SK-N-SH (cell line): ENCODE measurements at regions not wholly inside any gene's neighbourhood (a gene's known extent, or its start where the extent isn't known, plus 50 kb on each side); places are given as distances from the start of the nearest gene placed in this dataset.

Experiments
- CTCF ChIA-PET: fragments of 300-600, 350-600 bp; formaldehyde crosslinking; extraction: SDS; loops from one replicate; lab custom pipeline; 2021; lab: Yijun Ruan, JAX
- POLR2A ChIA-PET: fragments of 350-600 bp; sonication (Branson Sonifier 250); formaldehyde crosslinking; extraction: SDS; loops from one replicate; lab custom pipeline; 2020; ENCODE audit warnings: antibody characterized with exemption, inconsistent platforms; lab: Yijun Ruan, JAX
- DNase-seq: peaks from one replicate; pipeline ENCODE4 v3.0.0; 2012
- H2AFZ ChIP-seq: fragments of 200-600 bp; sonication (generic); 2 replicates; pipeline ENCODE4 v1.8.1; 2016; ENCODE audit warnings: antibody characterized with exemption, mild to moderate bottlenecking, low read depth
- H3F3A ChIP-seq: fragments of 200-600 bp; sonication (generic); replicated peaks from 2 replicates; pipeline ENCODE3; 2016; ENCODE audit warnings: antibody characterized with exemption, mild to moderate bottlenecking; ENCODE audit not compliant: insufficient read depth
- H3K27ac ChIP-seq, 2 experiments: fragments of 200-500 bp in 1 of 2; fragments of 200-600 bp in 1 of 2; sonication (Bioruptor generic) in 1 of 2; sonication (generic), shearing (Covaris generic) in 1 of 2; 2 replicates each; pipeline versions ENCODE4 v1.5.1 to v1.6.1; 2014 to 2016; ENCODE audit warnings: low read depth in 2 of 2, inconsistent platforms in 1 of 2, low read length in 1 of 2, mild to moderate bottlenecking in 1 of 2, mixed read lengths in 1 of 2
- H3K27me3 ChIP-seq: fragments of 200-600 bp; sonication (generic), shearing (Covaris generic); 2 replicates; pipeline ENCODE4 v1.6.1; 2016; ENCODE audit warnings: mixed run types; ENCODE audit not compliant: insufficient read depth
- H3K36me3 ChIP-seq, 2 experiments: fragments of 200-500 bp in 1 of 2; fragments of 200-600 bp in 1 of 2; sonication (Bioruptor generic) in 1 of 2; sonication (generic) in 1 of 2; replicated peaks in 1 of 2; 2 replicates each; pipeline versions ENCODE3 to v1.5.1; 2014 to 2016; ENCODE audit warnings: low read length in 1 of 2, mild to moderate bottlenecking in 1 of 2; ENCODE audit not compliant: insufficient read depth in 2 of 2, control insufficient read depth in 1 of 2
- H3K4me1 ChIP-seq, 2 experiments: fragments of 200-500 bp in 1 of 2; fragments of 200-600 bp in 1 of 2; sonication (Bioruptor generic) in 1 of 2; sonication (generic), shearing (Covaris generic) in 1 of 2; 2 replicates each; pipeline versions ENCODE4 v1.5.1 to v1.6.1; 2014 to 2016; ENCODE audit warnings: low read depth in 1 of 2, low read length in 1 of 2, mixed run types in 1 of 2; ENCODE audit not compliant: insufficient read depth in 2 of 2, control insufficient read depth in 1 of 2
- H3K4me2 ChIP-seq: fragments of 200-600 bp; sonication (generic), shearing (Covaris generic); 2 replicates; pipeline ENCODE4 v1.6.1; 2017; ENCODE audit warnings: mixed run types
- H3K4me3 ChIP-seq, 2 experiments: fragments of 200-500 bp in 1 of 2; fragments of 200-600 bp in 1 of 2; sonication (Bioruptor generic) in 1 of 2; sonication (generic), shearing (Covaris generic) in 1 of 2; 2 replicates each; pipeline versions ENCODE4 v1.5.1 to v1.8.1; 2014 to 2016; ENCODE audit warnings: low read depth in 2 of 2, inconsistent platforms in 1 of 2, low read length in 1 of 2, mild to moderate bottlenecking in 1 of 2, mixed read lengths in 1 of 2, moderate library complexity in 1 of 2
- H3K79me2 ChIP-seq: fragments of 200-600 bp; sonication (generic); 2 replicates; pipeline ENCODE4 v1.8.1; 2017; ENCODE audit warnings: mild to moderate bottlenecking; ENCODE audit not compliant: insufficient read depth
- H3K9ac ChIP-seq: fragments of 200-600 bp; sonication (generic); 2 replicates; pipeline ENCODE4 v1.6.1; 2017; ENCODE audit warnings: mixed run types
- H3K9me2 ChIP-seq: fragments of 200-600 bp; sonication (generic); 2 replicates; pipeline ENCODE4 v1.6.1; 2017; ENCODE audit warnings: mixed run types
- H3K9me3 ChIP-seq: fragments of 200-600 bp; sonication (generic); 2 replicates; pipeline ENCODE4 v1.6.1; 2017; ENCODE audit warnings: mixed run types, mild to moderate bottlenecking, moderate library complexity
- H4K20me1 ChIP-seq: fragments of 200-600 bp; sonication (generic); 2 replicates; pipeline ENCODE4 v1.6.1; 2017; ENCODE audit warnings: mild to moderate bottlenecking, mixed run types; ENCODE audit not compliant: insufficient read depth
- ELF1 ChIP-seq: IDR thresholded peaks from 2 replicates; pipeline ENCODE4 v1.4.0; 2012
- FOSL2 ChIP-seq: IDR thresholded peaks from 2 replicates; pipeline ENCODE4 v1.4.0; 2012; ENCODE audit warnings: low read depth, mild to moderate bottlenecking, moderate library complexity, borderline replicate concordance
- GATA2 ChIP-seq: sonication (generic); formaldehyde crosslinking; IDR thresholded peaks from 2 replicates; pipeline ENCODE4 v1.5.0; 2020; ENCODE audit warnings: mild to moderate bottlenecking, missing genetic modification reagents
- MEF2A ChIP-seq: IDR thresholded peaks from 2 replicates; pipeline ENCODE4 v1.4.0; 2012; ENCODE audit warnings: low read depth, borderline replicate concordance
- NFIC ChIP-seq: IDR thresholded peaks from 2 replicates; pipeline ENCODE4 v1.4.0; 2012; ENCODE audit warnings: borderline replicate concordance
- POLR2AphosphoS5 ChIP-seq: IDR thresholded peaks from 2 replicates; pipeline ENCODE4 v1.6.1; 2012; ENCODE audit warnings: low read depth, low read length
- RAD21 ChIP-seq: IDR thresholded peaks from 2 replicates; pipeline ENCODE4 v1.6.1; 2012; ENCODE audit warnings: mild to moderate bottlenecking, low read length
- RCOR1 ChIP-seq: fragments of 150-350 bp; IDR thresholded peaks from 2 replicates; pipeline ENCODE4 v1.6.1; 2017; ENCODE audit warnings: antibody characterized with exemption, low read length
- RXRA ChIP-seq: IDR thresholded peaks from 2 replicates; pipeline ENCODE4 v1.4.0; 2012; ENCODE audit warnings: low read depth, mild to moderate bottlenecking, borderline replicate concordance
- SIN3A ChIP-seq: IDR thresholded peaks from 2 replicates; pipeline ENCODE4 v1.6.1; 2012; ENCODE audit warnings: low read depth, mild to moderate bottlenecking, low read length, moderate library complexity, borderline replicate concordance
- TAF1 ChIP-seq: IDR thresholded peaks from 2 replicates; pipeline ENCODE4 v1.6.1; 2012; ENCODE audit warnings: low read depth, mild to moderate bottlenecking, low read length, moderate library complexity, borderline replicate concordance
- TCF12 ChIP-seq: IDR thresholded peaks from 2 replicates; pipeline ENCODE4 v1.4.0; 2012
- YY1 ChIP-seq: IDR thresholded peaks from 2 replicates; pipeline ENCODE4 v1.4.0; 2012; ENCODE audit warnings: low read depth, mild to moderate bottlenecking
- WGBS: methylation state at CpG from one replicate; pipeline ENCODE4 v1.1.6; 2017; ENCODE audit warnings: low lambda C conversion rate; 5-methylcytosine and 5-hydroxymethylcytosine counted together
- TF ChIP-seq, protein P1 (sequence below): fragments of 150-350 bp; IDR thresholded peaks from 2 replicates; pipeline ENCODE4 v1.6.1; 2016; ENCODE audit warnings: mild to moderate bottlenecking, low read depth, low read length
- TF ChIP-seq, protein P2 (sequence below): IDR thresholded peaks from 2 replicates; pipeline ENCODE4 v1.6.1; 2012; ENCODE audit warnings: mild to moderate bottlenecking, low read depth, low read length, moderate library complexity
- TF ChIP-seq, protein P3 (sequence below): IDR thresholded peaks from 2 replicates; pipeline ENCODE4 v1.4.0; 2012; ENCODE audit warnings: low read depth, borderline replicate concordance
- TF ChIP-seq, protein P4 (sequence below): IDR thresholded peaks from 2 replicates; pipeline ENCODE4 v1.4.0; 2012; ENCODE audit warnings: low read depth, borderline replicate concordance

DNA sequence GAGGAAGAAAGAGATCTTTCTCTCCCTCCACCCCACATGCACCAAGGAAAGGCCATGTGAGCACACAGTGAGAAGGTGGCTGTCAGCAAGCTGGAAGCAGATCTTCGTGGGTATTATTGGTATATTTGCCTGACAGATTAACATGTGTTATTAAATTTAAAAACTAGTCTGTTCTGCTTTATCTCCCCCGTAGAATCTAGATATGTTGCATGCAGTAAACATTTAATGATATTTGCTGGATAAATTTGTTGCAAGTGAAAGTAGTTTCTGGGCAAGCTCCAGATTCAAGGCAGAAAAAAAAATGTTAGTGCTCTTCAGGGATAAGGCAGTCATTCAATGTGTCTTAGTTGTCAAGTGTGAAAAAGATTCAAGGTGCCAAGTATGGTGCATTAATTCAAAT lies 215.0 kb upstream of the TAS2R1 start (continued):
- TF ChIP-seq TCF12 (no peak), YY1 (no peak), TAF1 (no peak), FOSL2 (no peak), GATA2 (CRISPR knock-in tag) (peak; percentile 67)
- TF ChIP-seq, protein P1, sequence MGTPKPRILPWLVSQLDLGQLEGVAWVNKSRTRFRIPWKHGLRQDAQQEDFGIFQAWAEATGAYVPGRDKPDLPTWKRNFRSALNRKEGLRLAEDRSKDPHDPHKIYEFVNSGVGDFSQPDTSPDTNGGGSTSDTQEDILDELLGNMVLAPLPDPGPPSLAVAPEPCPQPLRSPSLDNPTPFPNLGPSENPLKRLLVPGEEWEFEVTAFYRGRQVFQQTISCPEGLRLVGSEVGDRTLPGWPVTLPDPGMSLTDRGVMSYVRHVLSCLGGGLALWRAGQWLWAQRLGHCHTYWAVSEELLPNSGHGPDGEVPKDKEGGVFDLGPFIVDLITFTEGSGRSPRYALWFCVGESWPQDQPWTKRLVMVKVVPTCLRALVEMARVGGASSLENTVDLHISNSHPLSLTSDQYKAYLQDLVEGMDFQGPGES: no peak
- TF ChIP-seq, protein P2, sequence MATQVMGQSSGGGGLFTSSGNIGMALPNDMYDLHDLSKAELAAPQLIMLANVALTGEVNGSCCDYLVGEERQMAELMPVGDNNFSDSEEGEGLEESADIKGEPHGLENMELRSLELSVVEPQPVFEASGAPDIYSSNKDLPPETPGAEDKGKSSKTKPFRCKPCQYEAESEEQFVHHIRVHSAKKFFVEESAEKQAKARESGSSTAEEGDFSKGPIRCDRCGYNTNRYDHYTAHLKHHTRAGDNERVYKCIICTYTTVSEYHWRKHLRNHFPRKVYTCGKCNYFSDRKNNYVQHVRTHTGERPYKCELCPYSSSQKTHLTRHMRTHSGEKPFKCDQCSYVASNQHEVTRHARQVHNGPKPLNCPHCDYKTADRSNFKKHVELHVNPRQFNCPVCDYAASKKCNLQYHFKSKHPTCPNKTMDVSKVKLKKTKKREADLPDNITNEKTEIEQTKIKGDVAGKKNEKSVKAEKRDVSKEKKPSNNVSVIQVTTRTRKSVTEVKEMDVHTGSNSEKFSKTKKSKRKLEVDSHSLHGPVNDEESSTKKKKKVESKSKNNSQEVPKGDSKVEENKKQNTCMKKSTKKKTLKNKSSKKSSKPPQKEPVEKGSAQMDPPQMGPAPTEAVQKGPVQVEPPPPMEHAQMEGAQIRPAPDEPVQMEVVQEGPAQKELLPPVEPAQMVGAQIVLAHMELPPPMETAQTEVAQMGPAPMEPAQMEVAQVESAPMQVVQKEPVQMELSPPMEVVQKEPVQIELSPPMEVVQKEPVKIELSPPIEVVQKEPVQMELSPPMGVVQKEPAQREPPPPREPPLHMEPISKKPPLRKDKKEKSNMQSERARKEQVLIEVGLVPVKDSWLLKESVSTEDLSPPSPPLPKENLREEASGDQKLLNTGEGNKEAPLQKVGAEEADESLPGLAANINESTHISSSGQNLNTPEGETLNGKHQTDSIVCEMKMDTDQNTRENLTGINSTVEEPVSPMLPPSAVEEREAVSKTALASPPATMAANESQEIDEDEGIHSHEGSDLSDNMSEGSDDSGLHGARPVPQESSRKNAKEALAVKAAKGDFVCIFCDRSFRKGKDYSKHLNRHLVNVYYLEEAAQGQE: no peak

DNA sequence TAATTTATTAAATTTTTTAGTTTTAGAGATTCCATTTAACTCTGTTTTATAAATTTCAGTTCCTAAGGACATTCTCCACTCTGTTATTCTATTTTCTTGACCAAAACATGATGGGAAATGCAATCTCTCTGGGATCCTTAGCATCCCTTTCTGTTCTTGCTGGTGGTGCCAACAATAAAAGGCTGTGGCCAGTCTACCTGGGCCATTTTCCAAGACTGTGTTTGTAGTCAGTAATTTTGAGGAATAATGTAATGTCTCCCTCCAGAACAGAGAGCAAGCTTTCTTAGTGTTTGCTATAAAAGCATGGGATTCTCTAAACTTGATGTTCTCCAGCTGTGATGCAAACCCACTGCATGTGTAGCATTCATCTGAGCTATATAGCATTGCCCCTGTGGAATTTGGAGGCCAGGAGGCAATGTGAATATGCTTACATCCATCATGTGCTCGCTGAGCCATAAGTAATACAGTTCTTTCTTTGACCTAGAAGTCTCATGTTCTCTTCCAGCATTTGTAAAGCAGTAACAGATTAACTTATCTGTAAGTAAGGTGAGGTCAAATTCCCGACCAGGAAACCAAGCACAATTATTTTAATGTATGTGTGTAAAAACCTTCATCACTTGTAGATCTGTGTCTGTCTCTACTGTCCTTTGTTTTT lies 211.5 kb upstream of the TAS2R1 start:
- peaks cover 0 to 2% of the 10 kb centered on the region in 2 experiments; a peak in 1 of 4 replicates for H3K4me1 ChIP-seq
- no peak for TF ChIP-seq RCOR1
- TF ChIP-seq, all 33 proteins: peak for 0
- no peaks in the 10 kb centered on the region for H3K27me3 ChIP-seq
- H3K4me3 ChIP-seq: no peak overlapping the region
- H3F3A ChIP-seq: no peaks in the 10 kb centered on the region
- H3K79me2 ChIP-seq: no peaks in the 10 kb centered on the region
- H3K9ac ChIP-seq: no peak overlapping the region
- H3K27ac ChIP-seq: no peak overlapping the region
- H4K20me1 ChIP-seq: no peaks in the 10 kb centered on the region
- no peaks in the 10 kb centered on the region for H3K9me2 ChIP-seq
- ChIA-PET CTCF (interaction anchor here (1.6 kb wide), 1 partner anchor 9 kb away, joined by 4 read pairs; no protein-coding TSS in a partner anchor), POLR2A (no interaction called here)
- no peak overlapping the region for H2AFZ ChIP-seq
- no peaks in the 10 kb centered on the region for H3K9me3 ChIP-seq
- no peak overlapping the region for H3K4me2 ChIP-seq
- DNase-seq: no peak
- H3K36me3 ChIP-seq: no peaks in the 10 kb centered on the region
- WGBS: 15% methylated on average over 2 of the region's 2 CpGs

DNA sequence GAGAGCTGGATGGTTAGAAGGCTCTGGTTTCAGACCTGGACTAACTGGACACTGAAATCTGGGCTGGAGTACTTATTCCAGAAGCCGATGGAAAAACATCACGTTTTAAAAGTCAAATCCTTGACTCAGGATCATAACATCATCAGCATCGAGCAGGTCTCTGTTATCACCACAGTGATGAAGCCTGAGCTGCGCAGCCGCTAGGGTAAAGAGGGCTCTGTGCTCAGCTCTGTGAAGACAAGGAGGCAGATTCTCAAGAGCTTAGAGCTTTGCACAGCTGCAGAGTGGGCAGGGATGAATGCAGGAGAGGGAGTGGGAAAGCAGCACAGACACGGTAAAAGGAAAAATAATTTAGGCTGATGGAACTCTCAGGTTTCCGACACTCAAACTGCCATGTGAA lies 208.8 kb upstream of the TAS2R1 start:
- no peaks in the 10 kb centered on the region for H3K27me3 ChIP-seq
- DNase-seq: no peak
- H3K79me2 ChIP-seq: no peaks in the 10 kb centered on the region
- no peaks in the 10 kb centered on the region for H3K9me3 ChIP-seq
- no peak overlapping the region for H2AFZ ChIP-seq
- no peaks in the 10 kb centered on the region for H3K36me3 ChIP-seq
- H3F3A ChIP-seq: no peaks in the 10 kb centered on the region
- H4K20me1 ChIP-seq: no peaks in the 10 kb centered on the region
- peaks cover 0 to 6% of the 10 kb centered on the region in 2 experiments; a peak in 1 of 4 replicates for H3K4me1 ChIP-seq
- no peak overlapping the region for H3K4me3 ChIP-seq
- no peak overlapping the region for H3K9ac ChIP-seq
- 42% methylated on average over 7 of the region's 7 CpGs for WGBS
- CTCF ChIA-PET: interaction anchor here (1.4 kb wide), 1 partner anchor 11 kb away, joined by 3 read pairs; no protein-coding TSS in a partner anchor
- POLR2A ChIA-PET: no interaction called here
- H3K27ac ChIP-seq: no peak overlapping the region
- no peaks in the 10 kb centered on the region for H3K9me2 ChIP-seq
- H3K4me2 ChIP-seq: no peak overlapping the region
- TF ChIP-seq ELF1: no peak
- TF ChIP-seq NFIC: no peak
- TF ChIP-seq MEF2A: no peak
- TF ChIP-seq RXRA: no peak
- no peak for TF ChIP-seq RAD21
- no peak for TF ChIP-seq GATA2 (CRISPR knock-in tag)
- no peak for TF ChIP-seq FOSL2
- TF ChIP-seq, protein P3, sequence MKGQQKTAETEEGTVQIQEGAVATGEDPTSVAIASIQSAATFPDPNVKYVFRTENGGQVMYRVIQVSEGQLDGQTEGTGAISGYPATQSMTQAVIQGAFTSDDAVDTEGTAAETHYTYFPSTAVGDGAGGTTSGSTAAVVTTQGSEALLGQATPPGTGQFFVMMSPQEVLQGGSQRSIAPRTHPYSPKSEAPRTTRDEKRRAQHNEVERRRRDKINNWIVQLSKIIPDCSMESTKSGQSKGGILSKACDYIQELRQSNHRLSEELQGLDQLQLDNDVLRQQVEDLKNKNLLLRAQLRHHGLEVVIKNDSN: no peak
- TF ChIP-seq SIN3A: no peak
- TF ChIP-seq, protein P4, sequence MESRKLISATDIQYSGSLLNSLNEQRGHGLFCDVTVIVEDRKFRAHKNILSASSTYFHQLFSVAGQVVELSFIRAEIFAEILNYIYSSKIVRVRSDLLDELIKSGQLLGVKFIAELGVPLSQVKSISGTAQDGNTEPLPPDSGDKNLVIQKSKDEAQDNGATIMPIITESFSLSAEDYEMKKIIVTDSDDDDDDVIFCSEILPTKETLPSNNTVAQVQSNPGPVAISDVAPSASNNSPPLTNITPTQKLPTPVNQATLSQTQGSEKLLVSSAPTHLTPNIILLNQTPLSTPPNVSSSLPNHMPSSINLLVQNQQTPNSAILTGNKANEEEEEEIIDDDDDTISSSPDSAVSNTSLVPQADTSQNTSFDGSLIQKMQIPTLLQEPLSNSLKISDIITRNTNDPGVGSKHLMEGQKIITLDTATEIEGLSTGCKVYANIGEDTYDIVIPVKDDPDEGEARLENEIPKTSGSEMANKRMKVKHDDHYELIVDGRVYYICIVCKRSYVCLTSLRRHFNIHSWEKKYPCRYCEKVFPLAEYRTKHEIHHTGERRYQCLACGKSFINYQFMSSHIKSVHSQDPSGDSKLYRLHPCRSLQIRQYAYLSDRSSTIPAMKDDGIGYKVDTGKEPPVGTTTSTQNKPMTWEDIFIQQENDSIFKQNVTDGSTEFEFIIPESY: no peak
- TF ChIP-seq POLR2AphosphoS5: no peak
